NCI-H1092 (cell line): ENCODE measurements at regions not wholly inside any gene's neighbourhood (a gene's known extent, or its start where the extent isn't known, plus 50 kb on each side); places are given as distances from the start of the nearest gene placed in this dataset.

Experiments used
- DNase-seq: peaks from one replicate; lab custom pipeline; 2025; lab: John Stamatoyannopoulos, UW

- no peak for DNase-seq
These were observed 1080.8 kb upstream of the TENM4 start for GRCh38 chr11:80521592-80521991.

- DNase-seq = no peak
These were observed 1079.7 kb upstream of the TENM4 start for GRCh38 chr11:80520507-80520887.

GRCh38 chr11:80519596-80520506 lies 1079.0 kb upstream of the TENM4 start:
- DNase-seq = no peak

- DNase-seq = no peak
These were observed 1076.9 kb upstream of the TENM4 start for GRCh38 chr11:80517701-80518100.

- no peak for DNase-seq
These were observed 1074.3 kb upstream of the TENM4 start for GRCh38 chr11:80515097-80515496.

GRCh38 chr11:80512491-80512890 lies 1071.7 kb upstream of the TENM4 start:
- DNase-seq = no peak

- DNase-seq = no peak
These were observed 1064.9 kb upstream of the TENM4 start for GRCh38 chr11:80505771-80506170.

- no peak for DNase-seq
These were observed 1063.2 kb upstream of the TENM4 start for GRCh38 chr11:80503990-80504389.

- no peak for DNase-seq
These were observed 1061.7 kb upstream of the TENM4 start for GRCh38 chr11:80502511-80502910.

- DNase-seq = no peak
These were observed 1054.3 kb upstream of the TENM4 start for GRCh38 chr11:80495116-80495515.

GRCh38 chr11:80487952-80488351 lies 1047.1 kb upstream of the TENM4 start:
- no peak for DNase-seq

GRCh38 chr11:80486678-80487077 lies 1045.8 kb upstream of the TENM4 start:
- DNase-seq = no peak

GRCh38 chr11:80477178-80477577 lies 1036.3 kb upstream of the TENM4 start:
- no peak for DNase-seq

GRCh38 chr11:80473562-80473961 lies 1032.7 kb upstream of the TENM4 start:
- no peak for DNase-seq

GRCh38 chr11:80469871-80470270 lies 1029.0 kb upstream of the TENM4 start:
- no peak for DNase-seq

GRCh38 chr11:80466570-80466969 lies 1025.7 kb upstream of the TENM4 start:
- no peak for DNase-seq

GRCh38 chr11:80462211-80462610 lies 1021.4 kb upstream of the TENM4 start:
- DNase-seq = no peak

GRCh38 chr11:80458376-80458775 lies 1017.5 kb upstream of the TENM4 start:
- DNase-seq = no peak

- no peak for DNase-seq
These were observed 1017.0 kb upstream of the TENM4 start for GRCh38 chr11:80457823-80458222.

- no peak for DNase-seq
These were observed 1015.0 kb upstream of the TENM4 start for GRCh38 chr11:80455818-80456217.

GRCh38 chr11:80451105-80451504 lies 1010.3 kb upstream of the TENM4 start:
- no peak for DNase-seq

GRCh38 chr11:80448709-80449108 lies 1007.9 kb upstream of the TENM4 start:
- no peak for DNase-seq

GRCh38 chr11:80443177-80443576 lies 1002.3 kb upstream of the TENM4 start:
- DNase-seq = no peak

GRCh38 chr11:80441821-80442220 lies 1001.0 kb upstream of the TENM4 start:
- no peak for DNase-seq
